ENCODE measurements at regions not wholly inside any gene's neighbourhood (a gene's known extent, or its start where the extent isn't known, plus 50 kb on each side); places are given as distances from the start of the nearest gene placed in this dataset.

DNA sequence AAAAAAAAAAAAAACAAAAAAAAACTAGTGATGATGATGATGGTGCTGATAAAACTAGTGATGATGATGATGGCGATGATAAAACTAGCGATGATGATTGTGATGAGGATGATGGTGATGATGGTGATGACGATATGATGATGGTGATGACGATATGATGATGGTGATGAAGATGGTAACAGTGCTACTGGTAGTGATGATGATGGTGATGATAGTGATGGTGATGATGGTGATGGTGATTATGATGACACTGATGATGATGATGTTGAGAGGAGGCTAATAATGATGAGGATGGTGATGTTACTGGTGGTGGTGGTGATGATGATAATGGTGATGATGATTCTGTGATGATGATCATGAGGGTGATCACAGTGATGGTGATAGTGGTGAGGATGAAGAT is 345.5 kb upstream of the CDH4 start:
- in situ Hi-C loops (cut with HindIII; ENCODE audit: low sequenced_read_pairs) = no loop called here

DNA sequence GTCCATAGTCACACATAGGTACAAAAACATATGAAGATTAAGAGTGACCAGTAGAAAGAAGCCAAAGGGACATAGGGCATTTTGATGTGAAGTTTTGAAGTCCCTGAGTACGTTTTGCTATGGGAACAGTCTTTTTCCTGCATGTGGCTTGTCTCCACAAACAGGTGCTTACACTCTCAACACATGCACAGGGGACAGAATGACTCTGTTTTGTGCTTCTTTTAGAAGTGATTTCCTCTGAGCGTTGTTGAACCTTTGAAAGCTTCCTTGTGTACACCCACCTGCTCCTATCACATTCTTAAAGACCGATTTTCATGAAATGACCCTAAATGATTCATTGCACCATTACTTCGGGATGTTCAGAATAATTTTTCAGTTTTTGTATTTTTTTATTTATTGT is 338.8 kb upstream of the CDH4 start:
- in situ Hi-C loops (cut with HindIII; ENCODE audit: low sequenced_read_pairs) = no loop called here

DNA sequence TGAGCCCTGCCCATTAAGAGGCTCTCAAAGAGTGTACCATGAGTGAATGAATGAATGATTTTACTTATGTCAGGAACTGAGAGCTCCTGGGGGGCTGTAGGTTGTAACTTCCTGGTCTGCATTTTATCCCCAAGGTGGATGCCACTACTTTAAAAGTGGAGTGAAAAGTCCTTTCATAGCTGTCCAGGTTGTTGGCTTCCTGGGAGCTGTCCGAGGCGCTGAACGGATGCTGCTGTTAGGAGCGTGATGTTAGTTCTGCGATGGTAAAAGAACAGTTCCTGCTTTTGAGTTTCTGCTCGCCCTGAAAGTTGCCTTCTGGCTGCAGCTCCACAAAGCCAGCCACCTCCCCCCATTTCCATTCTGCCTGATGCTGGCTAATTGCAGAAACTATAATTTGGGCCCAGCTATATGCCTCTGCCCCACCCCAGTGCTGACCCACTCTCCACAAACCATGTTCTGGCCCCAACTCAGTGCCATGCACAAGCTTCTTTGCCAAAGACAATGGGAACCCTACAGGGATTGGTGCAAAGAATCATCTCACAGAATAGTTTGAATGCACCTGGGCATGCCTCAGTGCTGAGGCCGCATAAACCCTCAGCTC is 330.9 kb upstream of the CDH4 start:
- in situ Hi-C loops (cut with HindIII; ENCODE audit: low sequenced_read_pairs) = no loop called here

DNA sequence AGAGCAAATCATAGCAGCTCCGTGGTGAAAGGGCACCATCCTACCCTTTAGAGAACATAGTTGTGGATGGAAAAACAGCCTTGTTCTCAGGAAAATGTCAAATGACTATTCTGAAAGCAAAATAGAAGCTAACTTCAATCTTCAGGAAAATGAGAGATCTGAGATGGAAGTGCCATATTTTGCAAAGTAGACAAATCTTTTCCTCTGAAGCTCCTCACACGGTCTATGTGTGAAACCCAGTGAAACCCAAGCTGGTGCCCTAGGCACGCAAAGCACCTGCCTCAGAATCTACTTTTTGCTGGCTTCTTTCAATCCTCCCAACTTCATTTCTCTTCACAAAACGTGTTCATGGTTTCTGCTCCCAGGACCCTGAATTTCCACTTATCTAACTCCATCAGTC is 325.2 kb upstream of the CDH4 start:
- in situ Hi-C loops (cut with HindIII; ENCODE audit: low sequenced_read_pairs) = no loop called here

DNA sequence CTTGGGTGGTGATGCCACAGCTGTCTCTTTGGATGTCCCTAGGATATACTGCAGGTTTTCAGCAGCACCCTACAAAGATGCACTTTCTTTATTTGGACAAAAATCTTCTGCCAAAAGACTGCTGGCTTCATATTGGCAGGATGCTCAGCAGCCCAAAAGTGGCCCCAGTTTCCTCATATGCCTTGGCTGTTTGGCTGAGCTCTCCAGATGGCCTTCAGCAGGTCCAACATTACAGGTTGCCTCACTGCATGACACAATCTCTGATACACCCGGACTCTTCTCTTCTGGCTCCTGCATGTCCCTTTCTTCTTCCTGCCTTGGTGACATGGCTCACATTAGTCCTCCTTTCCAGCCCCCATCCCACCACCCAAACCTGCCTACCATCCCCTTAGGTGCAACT is 323.7 kb upstream of the CDH4 start:
- in situ Hi-C loops (cut with HindIII; ENCODE audit: low sequenced_read_pairs) = no loop called here

DNA sequence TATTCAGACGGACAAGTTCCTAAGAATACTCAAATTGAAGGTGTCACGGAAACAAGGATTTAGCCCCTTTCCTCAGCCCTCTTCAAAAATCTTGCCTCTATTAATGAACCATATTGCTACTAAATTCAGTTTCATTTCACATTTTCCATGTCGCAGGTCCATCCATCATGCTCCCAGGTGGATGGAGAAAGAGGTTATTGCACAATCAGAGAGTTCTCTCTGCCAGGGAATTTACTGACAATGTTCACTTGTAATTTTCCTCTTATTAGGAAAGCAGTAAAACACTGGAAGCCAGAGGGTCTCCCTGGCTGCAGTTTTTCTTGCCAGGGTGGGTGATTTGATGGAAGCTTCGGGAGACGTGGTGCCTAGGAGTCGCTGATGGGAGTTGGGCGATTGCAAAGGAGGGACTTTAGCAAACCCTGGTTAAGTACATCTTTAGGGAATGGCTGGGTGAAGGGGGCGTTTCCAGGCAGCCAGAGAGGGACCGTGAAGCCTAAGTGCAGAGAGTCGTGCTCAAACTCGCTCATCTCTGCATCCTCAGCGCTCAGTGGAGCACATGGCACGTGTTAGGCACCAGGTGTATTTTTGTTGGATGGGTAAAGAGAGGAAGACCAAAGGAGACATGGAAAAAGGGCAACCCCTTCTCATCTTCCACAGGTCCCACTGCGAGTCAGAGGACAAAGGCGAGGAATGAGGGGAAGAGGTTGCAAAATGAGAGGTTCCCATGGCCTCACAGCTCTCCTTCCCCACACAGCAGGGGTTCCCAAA is 321.9 kb upstream of the CDH4 start:
- in situ Hi-C loops (cut with HindIII; ENCODE audit: low sequenced_read_pairs) = no loop called here

DNA sequence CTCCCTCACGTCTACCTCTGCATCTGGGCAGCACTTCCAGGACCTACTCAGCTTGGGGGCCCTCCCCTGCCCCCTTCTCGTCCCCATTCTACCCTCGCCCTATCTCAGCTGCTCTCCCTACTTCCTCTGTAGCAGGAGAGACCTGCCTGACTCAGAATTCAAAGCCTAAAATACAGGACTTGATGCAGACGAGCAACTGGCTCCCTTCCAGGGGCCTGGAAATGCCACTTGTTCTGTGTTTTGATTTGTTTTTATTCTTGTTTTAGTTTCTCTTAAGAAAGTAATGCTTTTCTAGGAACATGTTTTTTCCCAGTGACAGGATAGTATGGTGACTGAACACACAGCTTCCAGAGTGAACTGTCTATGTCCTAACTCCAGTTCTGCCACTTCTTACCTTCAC is 320.4 kb upstream of the CDH4 start:
- in situ Hi-C loops (cut with HindIII; ENCODE audit: low sequenced_read_pairs) = no loop called here

DNA sequence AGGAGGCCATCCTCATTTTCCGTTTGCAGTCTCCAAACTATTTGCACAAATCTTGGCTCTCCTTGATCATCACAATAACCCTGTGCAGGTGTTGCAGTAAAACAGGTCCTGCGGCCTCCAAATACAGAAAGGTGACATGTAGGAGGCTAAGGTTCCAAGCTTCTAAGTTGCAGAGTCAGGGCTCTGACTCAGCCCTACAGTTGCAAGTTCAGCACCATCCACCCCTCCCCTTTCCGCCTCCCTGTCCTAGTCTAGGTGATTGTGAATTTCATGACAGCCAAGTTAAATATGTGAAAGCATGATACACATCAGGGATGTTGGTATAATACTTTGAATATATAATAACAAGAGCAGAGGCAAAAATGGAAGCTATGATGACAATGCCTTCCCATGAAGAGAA is 317.3 kb upstream of the CDH4 start:
- in situ Hi-C loops (cut with HindIII; ENCODE audit: low sequenced_read_pairs) = no loop called here

DNA sequence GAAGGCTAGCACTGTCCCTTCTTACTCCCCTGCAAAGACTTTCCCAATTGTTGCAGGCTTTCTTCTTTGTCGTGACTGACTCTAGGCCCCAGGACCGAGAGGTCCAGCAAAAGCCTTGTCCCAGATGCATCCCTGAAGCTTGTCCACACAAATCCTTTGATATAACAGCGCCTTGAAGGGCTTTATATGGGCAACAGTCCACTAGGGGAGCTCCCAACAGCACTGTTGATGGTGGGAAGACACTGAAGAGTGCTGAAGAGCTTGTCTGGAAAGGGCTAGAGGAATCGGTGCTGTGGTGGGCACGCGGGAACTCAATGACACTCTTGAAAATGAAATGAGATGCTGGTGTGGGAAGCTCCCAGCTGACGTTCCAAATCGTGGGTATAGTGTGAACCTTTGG is 316.1 kb upstream of the CDH4 start:
- in situ Hi-C loops (cut with HindIII; ENCODE audit: low sequenced_read_pairs) = no loop called here

DNA sequence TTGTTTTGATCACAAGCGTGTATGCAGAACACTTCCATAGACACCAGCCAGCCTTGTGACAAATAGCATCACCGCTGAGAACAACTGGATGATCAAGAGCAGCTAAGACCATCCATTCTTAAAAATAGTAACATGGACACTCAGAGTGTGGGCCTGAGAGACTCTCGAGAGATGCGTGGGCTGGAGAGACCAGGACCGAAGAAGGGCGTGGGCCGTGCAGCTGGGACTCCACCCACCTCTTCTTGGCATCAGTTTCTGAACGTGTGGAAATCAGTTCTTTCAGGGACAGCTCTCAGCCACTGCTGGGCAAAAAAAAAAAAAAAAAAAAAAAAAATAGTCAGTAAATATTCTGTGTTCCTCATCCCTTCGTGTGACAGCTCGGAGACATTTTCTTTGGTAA is 314.5 kb upstream of the CDH4 start:
- in situ Hi-C loops (cut with HindIII; ENCODE audit: low sequenced_read_pairs) = no loop called here

DNA sequence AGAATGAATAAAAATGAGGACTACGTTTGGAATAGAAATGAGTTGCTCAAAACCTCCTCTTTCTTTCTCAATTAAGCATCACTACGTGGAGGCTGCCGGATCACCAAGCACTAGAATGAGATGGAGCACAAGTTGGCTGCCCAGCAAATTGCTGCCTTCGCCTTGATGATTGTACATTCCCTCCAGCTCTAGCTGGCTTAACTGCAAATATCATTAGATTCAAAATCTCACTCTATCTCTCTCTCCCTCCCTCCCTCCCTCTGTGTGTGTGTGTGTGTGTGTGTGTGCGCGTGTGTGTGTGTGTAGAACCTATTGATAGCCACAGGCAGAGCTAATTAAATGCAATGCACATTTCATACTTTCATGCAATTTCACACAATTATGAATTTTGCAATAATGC is 310.7 kb upstream of the CDH4 start:
- in situ Hi-C loops (cut with HindIII; ENCODE audit: low sequenced_read_pairs) = loop anchor here (5.0 kb wide), 1 partner anchor 46 kb away; no protein-coding TSS in a partner anchor

DNA sequence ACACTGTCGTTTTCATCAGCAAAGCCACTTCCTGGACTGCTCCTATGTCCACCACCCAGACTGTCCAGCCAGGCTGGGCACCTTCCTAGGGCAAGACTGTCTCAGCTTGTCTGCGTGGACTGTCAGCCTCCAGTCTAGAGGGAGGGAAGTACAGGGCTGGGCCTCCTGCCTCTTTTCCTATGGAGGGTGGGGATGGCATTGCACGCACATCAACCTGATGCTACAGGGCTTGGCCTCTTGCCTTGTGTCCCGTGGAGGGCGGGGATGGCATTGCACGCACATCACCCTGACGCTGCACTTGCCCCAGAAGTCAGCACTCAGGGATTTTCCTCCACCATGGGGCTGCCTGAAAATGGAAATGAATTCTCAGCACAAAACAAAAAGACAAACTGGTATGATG is 304.2 kb upstream of the CDH4 start:
- in situ Hi-C loops (cut with HindIII; ENCODE audit: low sequenced_read_pairs) = no loop called here

DNA sequence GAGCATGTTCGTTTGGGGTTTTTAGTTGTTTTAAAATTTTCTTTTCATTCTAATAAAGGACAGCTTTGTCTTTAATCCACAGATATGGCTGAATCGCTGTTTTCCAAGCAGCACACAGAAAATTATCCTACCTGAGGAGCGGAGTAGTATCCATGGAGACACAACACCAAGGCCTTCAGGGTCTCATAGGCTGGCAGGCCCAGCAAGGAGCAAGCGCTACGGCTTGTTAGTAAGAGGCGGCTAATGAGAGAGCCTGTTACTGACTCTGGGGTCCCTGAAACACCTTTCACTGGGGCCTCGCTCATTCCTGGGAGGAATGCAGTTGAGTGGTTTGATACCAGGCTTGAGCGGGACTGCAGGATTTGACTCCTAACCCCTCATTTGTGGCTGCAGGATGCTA is 303.8 kb upstream of the CDH4 start:
- in situ Hi-C loops (cut with HindIII; ENCODE audit: low sequenced_read_pairs) = no loop called here

DNA sequence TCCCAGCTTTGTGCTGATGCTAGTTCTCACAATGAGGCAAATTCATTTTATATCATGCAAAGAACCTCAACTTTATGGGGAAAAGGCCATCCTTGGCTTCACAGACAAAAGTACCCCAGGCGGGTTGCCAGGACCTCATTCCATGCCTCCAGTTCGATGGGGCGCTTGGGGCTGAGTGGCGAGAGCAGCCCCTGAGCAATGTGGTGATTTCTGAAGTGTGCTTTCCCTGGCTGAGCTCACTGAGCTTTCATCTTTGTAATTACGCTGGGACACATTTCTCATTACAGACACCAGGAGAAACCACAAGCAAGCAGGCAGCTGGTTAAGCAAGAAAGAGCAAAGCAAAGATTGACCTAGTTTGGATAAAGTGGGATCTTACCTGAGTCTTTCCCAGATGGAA is 301.5 kb upstream of the CDH4 start:
- in situ Hi-C loops (cut with HindIII; ENCODE audit: low sequenced_read_pairs) = no loop called here

DNA sequence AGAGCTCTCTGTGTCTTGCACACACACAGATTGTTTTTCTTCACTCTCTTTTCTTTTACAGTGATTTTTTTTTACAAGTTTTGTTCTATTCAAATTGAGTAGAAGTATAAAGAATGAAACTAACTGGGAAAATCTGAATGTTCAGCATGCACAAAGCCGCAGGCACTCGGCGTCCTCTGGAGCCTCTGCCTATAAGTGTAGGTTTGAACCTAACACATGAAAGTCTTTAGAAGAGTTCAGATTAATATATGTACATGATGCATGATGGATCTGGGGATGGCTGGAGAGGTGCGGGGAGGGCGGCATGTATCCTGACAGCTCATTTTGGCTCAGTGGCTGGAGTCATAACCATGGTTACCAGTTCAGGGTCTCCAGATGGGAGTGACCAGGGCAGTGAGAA is 301.1 kb upstream of the CDH4 start:
- in situ Hi-C loops (cut with HindIII; ENCODE audit: low sequenced_read_pairs) = no loop called here

DNA sequence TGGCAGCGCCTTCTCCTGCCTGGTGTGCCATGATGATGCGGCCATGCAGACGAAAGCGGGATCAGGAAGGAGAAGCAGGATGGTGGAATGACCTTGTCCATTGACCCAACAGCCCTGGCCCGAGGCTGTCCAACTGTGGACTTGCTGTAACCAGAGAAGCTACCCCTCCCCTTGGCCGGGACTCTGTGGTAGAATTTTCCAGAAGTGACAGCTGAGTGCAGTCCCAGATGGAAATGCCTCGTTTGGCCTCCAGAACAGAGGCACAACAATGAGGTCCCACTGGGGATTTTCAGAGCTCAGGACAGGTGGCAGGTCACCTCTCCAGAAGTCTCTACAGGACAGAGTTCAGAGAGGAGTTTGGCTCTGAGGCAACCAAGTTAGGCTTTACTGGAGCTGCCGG is 299.2 kb upstream of the CDH4 start:
- in situ Hi-C loops (cut with HindIII; ENCODE audit: low sequenced_read_pairs) = no loop called here

DNA sequence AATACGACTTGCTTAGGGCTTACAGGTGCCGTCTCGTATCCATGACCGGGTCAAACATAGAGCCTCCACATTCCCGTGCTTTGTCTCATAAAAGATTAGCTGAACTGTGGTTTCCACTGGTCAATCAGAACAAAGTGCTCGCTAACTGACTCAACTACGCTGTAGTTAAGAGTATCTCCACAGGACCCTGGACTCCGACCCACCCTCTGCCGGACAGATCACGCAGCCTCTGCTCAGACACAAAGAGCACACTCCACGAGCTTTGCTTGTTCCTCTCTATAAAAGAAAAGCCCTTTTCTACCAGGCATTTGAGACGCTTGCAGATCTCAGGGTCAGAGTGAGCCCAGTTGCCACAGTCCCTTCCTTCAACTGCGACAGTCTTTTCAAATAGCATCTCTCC is 298.7 kb upstream of the CDH4 start:
- in situ Hi-C loops (cut with HindIII; ENCODE audit: low sequenced_read_pairs) = no loop called here

DNA sequence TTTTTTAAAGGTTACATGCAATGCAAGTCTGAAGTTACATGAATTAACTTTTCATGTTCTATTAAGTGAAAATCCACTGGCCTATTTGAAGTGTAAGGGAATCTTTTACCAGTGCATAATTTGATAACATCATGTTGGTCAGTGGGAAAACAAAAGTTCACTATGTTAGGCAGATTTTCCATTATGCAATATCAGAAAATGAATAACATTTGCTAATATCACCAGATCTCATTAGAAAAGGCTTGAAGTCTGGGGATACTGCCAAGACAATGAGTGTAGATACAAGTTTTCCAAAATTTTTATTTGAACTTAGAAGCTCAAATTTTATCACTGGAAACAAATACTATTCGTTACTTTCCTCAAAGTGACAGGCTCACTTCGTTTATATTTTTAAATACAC is 296.4 kb upstream of the CDH4 start:
- in situ Hi-C loops (cut with HindIII; ENCODE audit: low sequenced_read_pairs) = no loop called here

DNA sequence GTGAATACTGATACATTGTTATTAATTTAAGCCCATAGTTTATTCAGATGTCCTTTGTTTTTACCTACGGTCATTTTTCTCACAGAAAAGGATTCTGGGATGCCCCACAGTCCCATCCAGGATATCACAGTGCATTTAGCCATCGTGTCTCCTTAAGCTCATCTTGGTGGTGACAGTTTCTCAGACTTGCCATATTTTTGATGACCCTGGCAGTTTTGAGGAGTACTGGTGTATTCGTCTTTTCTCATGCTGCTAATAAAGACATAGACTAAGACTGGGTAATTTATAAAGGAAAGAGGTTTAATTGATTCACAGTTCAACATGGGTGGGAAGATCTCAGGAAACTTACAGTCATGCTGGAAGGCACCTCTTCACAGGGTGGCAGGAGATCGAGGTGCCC is 295.9 kb upstream of the CDH4 start:
- in situ Hi-C loops (cut with HindIII; ENCODE audit: low sequenced_read_pairs) = no loop called here

DNA sequence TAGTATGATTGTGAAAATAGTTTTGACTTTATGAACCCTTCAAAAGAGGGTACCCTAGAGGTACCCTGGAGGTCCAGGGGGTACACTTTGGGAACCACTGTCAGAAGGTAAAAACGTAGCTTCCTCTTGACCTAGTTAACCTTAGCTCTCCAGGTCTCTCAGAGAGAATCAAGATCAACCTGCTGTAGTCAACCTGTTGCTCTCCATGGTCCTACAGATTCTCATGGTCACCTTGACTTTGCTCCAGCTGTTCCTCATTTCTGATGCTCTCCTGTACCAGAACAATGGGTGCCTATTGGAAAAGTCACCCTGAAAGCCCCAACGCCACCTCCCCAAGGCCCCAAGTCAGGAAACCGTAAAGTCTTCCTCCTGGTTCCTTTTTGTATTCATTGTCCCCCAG is 294.4 kb upstream of the CDH4 start:
- in situ Hi-C loops (cut with HindIII; ENCODE audit: low sequenced_read_pairs) = no loop called here

DNA sequence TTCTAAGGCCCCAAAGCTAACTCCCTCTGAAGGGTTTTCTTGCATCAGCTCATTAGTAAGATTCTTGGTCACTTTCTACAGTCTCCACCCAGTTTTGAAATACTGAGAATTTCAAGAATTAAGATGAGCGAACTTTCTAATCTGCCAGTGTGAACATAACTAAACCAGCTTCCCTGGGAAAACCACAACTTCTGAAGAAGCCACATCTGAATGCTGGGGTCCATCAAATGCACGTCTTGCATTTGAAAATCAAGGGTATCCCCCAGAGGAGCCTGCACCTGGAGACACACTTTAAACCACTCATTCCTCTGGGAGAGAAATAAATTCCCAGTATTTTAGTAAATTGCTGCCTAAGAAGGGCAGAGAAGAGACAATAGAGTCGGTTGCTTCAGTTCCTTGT is 292.1 kb upstream of the CDH4 start:
- in situ Hi-C loops (cut with HindIII; ENCODE audit: low sequenced_read_pairs) = no loop called here

DNA sequence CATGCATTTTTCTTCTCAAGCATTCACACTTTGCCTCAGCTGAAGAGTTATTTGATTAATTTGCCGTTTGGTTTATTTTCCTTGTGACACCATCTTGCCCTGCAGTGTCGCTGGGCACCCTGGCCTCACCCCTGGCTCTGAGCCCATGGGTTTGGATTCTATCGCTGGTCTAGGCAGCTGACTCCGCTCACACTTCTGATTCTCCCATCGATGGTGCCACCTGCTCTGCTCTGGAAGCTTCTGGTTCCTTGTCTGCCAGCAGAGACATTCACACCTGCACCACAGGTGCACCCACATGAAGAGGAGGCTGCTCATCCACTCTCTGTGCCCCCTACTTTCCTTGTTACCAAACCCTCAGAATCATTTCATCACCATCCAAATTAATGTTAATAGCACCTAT is 291.6 kb upstream of the CDH4 start:
- in situ Hi-C loops (cut with HindIII; ENCODE audit: low sequenced_read_pairs) = no loop called here

DNA sequence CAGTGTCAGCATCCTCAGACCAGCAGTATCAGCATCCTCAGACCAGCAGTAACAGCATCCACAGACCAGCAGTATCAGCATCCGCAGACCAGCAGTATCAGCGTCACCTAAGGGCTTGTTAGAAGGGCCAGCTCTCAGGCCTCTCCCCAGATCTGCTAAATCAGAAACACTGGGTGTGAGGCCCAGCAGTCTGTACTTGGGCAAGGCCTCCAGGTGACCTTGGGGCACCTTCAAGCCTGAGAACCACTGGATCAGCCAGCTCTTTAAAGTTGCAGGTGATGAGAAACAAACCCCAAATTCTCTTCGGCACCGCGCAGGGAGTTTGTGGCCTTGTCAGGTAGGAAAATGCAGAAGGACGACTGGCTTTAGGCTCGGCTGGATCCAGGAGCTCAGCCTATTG is 290.5 kb upstream of the CDH4 start:
- in situ Hi-C loops (cut with HindIII; ENCODE audit: low sequenced_read_pairs) = no loop called here

All from DLD1 (cell line).